GM10266 (cell line): ENCODE measurements at regions not wholly inside any gene's neighbourhood (a gene's known extent, or its start where the extent isn't known, plus 50 kb on each side); places are given as distances from the start of the nearest gene placed in this dataset.

Source experiments
- DNase-seq: peaks from one replicate; pipeline ENCODE4 v3.0.0; 2012; ENCODE audit errors: extremely low spot score
- CTCF ChIP-seq: IDR thresholded peaks from 2 replicates; pipeline ENCODE4 v1.5.1; 2012; ENCODE audit warnings: mild to moderate bottlenecking, low read depth; ENCODE audit not compliant: control insufficient read depth, insufficient read depth; ENCODE audit errors: missing control alignments

- DNase-seq, result no peak
- no peak for TF ChIP-seq CTCF
Observed at GRCh38 chr10:8128511-8128910, 74.0 kb downstream of the GATA3 start.

GRCh38 chr10:8129438-8129837 is 75.0 kb downstream of the GATA3 start:
- TF ChIP-seq CTCF, result no peak

GRCh38 chr10:8130973-8131911 is 76.8 kb downstream of the GATA3 start:
- no peak for DNase-seq

More at GRCh38 chr10:8129438-8129837, 75.0 kb downstream of the GATA3 start:
- DNase-seq, result no peak

GRCh38 chr10:8133146-8133545 is 78.7 kb downstream of the GATA3 start:
- DNase-seq, result peak; percentile 20

More at GRCh38 chr10:8130973-8131911, 76.8 kb downstream of the GATA3 start:
- no peak for TF ChIP-seq CTCF

DNA sequence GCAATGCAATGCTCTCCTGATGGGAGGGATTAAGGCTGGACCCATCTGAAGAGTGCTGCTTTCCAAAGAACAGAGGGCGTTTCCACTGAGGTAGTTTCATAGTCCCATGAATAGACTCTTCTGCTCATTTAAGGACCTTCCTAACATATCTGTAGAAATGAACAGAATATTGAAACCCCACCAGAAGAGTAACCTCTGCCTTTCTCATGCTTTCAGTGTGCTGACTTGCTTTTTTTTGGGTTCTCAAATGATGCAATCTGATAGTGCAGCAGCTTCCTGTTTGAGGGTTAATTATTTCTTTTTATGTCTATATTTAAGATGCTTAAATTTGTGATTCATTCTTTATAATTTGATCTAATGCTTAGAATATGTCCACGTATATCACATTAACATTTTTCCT is 82.2 kb downstream of the GATA3 start:
- TF ChIP-seq CTCF, result no peak
- no peak for DNase-seq

More at GRCh38 chr10:8133146-8133545, 78.7 kb downstream of the GATA3 start:
- no peak for TF ChIP-seq CTCF

DNA sequence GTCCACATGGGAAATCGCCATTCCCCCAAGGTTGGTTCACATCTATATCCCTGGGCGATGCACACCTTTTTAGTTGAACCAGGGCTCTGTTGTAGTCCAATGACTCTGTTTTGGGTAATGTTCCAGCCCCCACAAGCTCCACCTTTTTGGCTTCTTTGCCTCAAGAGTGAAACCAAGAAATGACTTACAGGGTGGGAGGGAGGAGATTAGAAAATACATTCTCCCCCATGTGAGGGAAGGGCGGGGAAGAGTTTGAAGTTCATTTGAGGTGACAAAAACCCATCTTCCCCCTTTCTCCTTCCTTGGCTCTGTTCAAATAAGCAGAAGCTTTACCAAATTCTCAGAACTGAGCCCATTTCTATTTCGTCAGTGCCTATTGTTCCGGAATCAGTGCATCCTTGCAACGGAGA is 82.8 kb downstream of the GATA3 start:
- TF ChIP-seq CTCF, result no peak
- no peak for DNase-seq

DNA sequence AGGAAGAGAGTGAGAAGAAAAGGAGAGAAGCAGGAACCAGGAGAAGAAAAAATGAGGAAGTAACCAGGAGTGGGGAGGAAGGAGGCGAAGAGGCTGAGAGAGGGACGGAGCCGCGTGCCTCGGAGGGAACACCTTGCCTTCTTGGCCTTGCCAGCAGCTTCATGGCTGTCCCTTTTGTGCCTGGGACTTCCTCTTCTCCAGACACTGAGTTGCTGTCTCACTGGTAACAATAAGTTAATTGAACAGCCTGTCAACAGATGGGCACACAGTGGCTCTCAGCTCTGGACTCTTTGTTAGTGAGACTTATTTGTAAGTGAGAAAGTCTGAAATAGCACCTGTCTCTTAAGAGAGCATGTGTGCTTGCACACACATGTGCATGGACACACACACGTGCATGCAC is 83.2 kb downstream of the GATA3 start:
- DNase-seq, result no peak
- TF ChIP-seq CTCF, result no peak
